GM19239 (cell line): ENCODE measurements at regions not wholly inside any gene's neighbourhood (a gene's known extent, or its start where the extent isn't known, plus 50 kb on each side); places are given as distances from the start of the nearest gene placed in this dataset.
"Not testable (repeated sequence)": the region's sequence is repeated elsewhere in the genome, so short reads cannot be mapped to it uniquely, and the experiment has no call there.

Experiments used
- DNase-seq: peaks from one replicate; pipeline ENCODE4 v3.0.0; 2011; ENCODE audit warnings: low spot score; ENCODE audit not compliant: insufficient read length
- FAIRE-seq: peaks from 2 replicates; lab custom pipeline; 2011; peaks lifted over from hg19 to GRCh38; lab: Jason Lieb, UNC

- DNase-seq (peak; percentile 72), FAIRE-seq (peak; percentile 85)
Measured at GRCh38 chr2:14903709-14904374, 271.3 kb downstream of the LRATD1 start.

DNA sequence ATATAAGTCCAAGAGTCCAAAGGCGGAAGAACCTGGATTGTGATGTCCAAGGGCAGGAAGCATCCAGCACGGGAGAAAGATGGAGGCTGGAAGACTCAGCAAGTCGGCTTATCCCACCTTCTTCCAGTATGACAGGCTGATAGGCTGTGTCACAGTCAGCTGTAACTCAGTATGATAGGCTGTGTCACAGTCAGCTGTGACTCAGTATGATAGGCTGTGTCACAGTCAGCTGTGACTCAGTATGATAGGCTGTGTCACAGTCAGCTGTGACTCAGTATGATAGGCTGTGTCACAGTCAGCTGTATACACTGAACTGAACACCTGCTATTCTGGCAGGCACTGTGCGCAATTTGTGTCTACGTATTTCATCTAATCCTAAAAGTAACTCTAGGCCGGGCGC is 271.9 kb downstream of the LRATD1 start:
- DNase-seq: not testable (repeated sequence)

GRCh38 chr2:14905571-14905970 is 273.1 kb downstream of the LRATD1 start:
- FAIRE-seq (no peak), DNase-seq (no peak)

More for the DNA sequence above, 271.9 kb downstream of the LRATD1 start:
- not testable (repeated sequence) for FAIRE-seq

DNA sequence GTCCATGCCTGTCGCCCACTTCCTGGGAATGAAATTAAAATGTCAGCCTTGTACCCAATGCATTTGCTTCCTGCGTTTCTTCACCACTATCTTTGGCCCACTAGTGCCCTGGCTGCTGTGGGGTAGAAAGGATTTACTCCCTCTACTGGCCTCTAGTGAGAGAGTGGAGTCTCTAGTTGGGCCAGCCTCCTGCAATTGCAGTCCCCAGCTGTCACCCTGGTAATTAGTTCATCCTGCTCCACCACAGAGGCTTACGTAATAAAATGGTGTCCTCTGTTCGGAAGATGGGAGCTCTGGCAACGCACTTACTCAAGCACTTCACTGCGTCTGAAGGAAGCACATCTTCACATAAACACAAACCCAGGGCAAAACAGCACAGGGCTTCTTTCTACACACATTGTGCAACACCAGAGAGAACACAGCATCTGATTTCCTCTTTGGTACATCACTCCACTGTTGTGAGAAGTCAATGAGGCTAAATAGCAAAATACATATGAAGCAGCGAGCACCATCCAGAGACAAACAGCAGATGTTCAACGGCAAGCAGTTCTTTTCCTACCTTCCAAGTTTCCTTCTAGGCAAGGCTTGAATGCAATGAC is 274.6 kb downstream of the LRATD1 start:
- FAIRE-seq (no peak), DNase-seq (no peak)

DNA sequence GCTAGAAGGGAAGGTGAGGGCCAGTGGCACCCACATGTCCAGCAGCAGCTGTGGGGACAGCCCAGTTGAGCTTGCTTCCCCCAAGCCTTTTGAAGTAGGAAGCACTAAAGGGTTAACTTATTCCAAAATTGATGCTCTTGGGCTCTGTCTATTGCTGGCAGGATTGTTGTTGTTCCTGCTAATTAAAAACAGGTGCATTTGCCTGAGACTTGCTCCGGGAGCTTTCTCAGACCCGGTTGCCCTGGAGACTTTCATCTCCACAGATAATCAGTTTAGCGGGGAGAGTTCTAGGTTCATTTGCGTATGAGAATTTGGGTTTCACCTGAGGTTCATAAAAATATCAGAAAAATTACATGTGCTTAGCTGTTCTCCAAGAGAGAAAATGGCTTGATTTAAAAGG is 277.3 kb downstream of the LRATD1 start:
- FAIRE-seq (no peak), DNase-seq (no peak)

DNA sequence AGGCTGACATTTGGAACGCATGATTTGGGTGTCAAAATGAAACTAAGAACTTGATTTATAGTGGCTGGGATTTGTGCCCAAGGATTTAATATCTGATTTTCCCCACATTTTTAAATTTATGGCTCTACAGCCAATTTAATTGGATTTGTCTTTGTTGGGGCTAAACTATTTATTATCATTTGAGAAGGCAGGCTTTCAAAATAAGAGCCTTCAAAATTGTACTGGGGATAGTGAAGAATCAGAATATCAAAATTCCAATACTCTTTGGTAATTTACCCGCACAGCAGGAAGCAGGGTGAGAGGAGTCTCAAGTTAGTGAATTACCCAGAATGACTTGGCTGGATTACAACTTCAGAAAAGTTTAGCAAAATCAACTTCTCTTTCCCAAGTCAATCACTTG is 278.1 kb downstream of the LRATD1 start:
- FAIRE-seq (no peak), DNase-seq (no peak)

GRCh38 chr2:14915983-14916382 is 283.5 kb downstream of the LRATD1 start:
- FAIRE-seq: no peak
- no peak for DNase-seq

DNA sequence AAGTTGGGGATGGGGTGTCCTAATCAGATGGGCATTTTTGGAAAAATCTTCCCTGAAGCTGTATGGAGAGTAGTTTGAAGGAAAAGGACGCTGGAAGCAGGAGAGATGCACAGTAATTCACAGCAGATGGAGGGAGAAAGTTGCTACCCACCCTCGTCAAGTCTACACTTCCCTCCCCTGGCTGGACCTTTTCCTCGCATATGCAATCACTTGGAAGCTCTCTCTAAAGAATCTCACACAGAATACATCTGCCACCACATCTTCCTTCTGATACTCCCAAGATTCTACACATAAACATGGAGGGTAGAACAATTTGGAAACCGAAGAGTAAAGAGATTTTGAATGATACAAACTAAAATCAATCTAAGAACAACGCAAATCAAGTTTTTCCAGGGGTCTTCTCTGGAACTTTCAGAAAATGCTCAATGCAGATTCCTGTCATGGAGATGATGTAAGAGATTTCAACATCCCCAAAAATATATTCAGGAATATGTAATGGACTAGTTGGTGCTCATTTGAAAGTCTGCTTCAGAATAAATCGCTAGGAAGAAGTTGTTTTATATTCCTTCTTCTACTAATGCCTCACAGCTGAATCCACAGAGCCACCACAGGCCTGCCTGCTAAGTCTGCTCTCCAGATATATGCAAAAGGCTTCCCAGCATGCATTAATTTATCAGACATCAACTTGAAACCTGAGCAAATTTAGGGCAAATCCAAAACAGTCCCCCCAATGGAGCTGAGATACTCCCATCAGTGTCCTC is 291.5 kb downstream of the LRATD1 start:
- FAIRE-seq: no peak

DNA sequence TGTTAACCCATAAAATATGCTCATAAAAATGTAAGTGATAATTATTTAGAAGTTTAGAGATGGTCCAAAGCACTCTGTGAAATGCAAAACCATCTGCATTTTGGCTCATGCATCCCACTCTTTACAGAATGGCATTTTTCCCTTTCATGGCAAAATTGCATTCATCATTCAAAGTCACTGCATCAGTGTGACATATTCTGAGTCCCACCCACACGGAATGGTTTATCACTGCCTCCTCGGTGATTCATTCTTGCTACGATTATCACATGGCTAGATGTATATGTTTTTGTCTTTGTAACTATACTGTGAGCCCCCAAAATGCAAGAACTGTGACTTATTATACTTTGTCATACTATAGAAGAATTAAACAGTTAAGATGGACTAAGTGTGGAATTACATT is 293.0 kb downstream of the LRATD1 start:
- DNase-seq (no peak), FAIRE-seq (no peak)

More for the DNA sequence above, 291.5 kb downstream of the LRATD1 start:
- DNase-seq: no peak

- FAIRE-seq: no peak
Measured at GRCh38 chr2:14927021-14927564, 294.6 kb downstream of the LRATD1 start.

DNA sequence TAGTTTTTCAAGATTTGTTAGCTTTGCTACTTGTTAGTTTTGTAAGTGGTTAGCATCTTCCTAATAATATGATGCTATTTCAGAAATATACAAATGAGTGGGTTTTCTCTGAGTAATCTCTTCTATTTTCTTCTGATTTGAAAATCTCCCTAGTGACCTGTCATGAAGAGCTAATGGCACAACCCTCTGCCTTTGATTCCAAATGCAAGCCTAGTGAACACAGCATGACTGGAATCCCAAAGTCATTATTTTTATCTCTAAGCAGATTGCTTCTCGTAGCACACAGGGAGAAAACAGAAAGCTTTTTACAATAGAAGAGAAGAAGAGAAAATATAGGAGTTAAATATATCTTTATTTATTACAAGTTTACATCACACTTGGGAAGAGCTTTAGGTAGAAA is 295.5 kb downstream of the LRATD1 start:
- FAIRE-seq: no peak
- DNase-seq: no peak

More at GRCh38 chr2:14927021-14927564, 294.6 kb downstream of the LRATD1 start:
- DNase-seq: no peak

DNA sequence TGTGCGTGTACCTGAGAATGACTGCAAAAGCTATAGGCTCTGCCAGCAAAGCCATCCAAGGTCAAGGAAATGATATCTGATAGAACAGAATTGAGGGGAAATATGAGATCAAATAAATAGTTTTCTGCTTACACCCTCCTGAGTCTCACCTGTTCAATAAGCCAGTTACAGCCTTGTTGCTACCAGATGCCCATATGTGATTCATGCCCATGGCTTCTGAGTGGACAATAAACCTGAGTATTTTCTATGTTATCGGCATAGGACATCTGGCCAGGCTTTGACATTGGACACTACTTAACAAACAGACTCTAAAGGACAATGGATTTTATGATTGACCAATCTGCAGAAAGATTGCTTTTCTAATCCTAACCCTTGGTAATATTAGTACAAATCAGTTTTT is 297.9 kb downstream of the LRATD1 start:
- no peak for FAIRE-seq

GRCh38 chr2:14932285-14932684 is 299.8 kb downstream of the LRATD1 start:
- DNase-seq (no peak), FAIRE-seq (no peak)

More for the DNA sequence above, 297.9 kb downstream of the LRATD1 start:
- DNase-seq: no peak

DNA sequence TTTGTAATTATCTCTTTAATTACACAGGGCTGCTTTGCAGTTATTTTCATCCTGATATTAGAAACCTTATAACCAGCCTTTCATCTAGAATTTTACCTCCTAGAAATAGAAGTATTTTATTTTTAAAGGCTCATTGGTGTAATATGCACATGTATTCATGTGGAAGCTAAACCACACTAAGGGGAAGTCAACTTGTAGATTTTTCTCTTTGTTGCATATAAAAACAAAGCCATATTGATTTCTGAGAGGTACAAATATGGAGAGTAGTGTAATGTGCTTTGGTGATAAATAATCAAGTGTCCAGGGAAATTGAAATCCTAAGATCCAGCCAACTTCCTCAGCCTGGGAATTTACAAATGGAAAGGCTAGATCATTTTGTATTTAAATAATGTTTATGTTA is 301.2 kb downstream of the LRATD1 start:
- no peak for DNase-seq
- FAIRE-seq: no peak

DNA sequence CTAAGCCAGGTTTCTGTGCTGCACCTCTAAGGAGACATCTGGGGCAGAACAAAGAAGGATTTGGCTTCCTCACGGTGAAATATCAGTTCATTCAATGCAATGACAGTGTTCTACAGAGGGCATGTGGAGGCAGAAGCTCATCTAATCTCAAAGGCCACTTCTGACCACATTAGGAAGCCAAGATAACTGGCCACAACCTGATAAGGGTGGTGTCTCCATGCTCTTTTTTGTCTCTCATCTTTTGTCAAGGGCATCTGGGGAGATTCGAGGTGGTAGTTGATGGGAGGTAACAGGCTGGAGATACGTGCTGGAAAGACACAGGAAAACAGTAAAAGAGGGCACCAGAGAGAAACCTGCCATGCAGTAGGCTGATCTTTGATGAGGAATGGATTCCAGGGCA is 303.9 kb downstream of the LRATD1 start:
- DNase-seq: no peak
- no peak for FAIRE-seq

DNA sequence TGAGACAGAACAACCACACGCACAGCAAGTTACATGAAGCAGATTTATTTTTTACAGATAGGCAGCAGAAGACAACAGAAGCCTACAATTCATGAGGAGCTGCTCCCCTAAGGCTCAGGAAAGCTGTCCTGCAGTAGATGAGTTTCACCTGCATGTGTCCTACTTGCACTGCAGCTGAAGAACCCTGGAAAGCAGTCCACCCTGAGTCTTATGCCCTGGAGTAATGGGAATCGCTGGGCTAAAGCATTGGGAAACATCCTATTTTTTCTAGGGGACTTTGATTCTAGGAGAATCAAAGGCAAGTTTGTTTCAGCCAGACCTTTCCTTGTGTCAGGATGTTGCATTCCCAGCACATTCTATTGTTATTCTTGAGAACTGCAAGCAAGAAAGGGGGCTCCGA is 304.8 kb downstream of the LRATD1 start:
- DNase-seq (no peak), FAIRE-seq (no peak)

GRCh38 chr2:14941151-14941631 is 308.7 kb downstream of the LRATD1 start:
- FAIRE-seq (no peak), DNase-seq (no peak)

DNA sequence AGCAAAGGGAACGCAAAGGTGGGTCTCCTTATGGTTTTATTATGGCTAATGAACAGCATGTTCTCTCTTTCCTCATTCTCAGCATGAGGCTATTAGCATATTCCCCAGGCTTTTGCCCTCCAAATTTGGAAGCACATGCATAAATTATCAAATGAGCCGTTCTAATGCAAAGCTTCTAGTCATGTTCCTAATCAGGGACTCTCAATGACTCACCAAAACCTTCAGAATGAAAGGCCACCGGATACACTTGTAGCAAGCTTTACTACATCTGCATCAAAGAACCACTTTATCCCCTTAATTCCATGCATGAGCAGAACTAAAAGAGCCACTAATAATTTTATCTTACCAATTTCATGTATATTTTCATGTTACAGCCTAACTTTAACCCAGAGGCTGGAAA is 310.5 kb downstream of the LRATD1 start:
- FAIRE-seq: no peak
- no peak for DNase-seq

DNA sequence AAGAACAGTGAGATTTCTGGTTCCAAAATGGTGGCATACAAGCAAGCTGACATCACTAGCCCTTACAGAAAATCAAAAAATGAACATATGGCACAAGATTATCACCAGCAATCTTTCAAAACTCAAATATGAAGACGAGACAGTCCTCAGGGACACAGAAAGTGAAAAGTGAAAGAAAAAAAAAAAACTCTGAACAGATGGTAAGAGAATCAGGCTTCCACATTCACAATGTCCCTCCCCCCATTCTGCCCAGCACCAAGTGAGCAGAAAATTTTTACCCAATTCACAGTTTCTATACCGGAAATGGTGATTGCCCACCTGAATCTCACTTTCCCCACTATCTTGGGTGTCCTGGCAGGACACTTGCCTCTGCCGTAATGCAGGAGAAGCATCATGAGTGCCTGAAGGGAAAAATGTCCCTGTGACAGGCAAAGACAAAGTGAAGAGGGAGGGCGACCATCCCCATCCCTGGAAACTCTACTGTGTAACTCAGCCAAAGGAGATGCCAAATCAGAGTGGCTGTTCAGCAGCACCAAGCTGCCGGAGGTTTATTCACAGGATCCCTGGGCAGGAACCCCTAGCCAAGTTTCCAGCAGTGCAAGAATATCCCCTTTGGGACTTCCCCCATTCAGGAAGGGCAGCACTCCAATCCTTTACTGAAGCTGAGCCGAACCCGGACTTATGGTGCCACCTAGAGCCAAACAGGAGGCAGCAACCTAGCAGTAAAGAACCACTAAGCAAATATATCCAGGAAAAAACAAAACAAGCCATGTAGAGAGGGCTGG is 312.2 kb downstream of the LRATD1 start:
- FAIRE-seq (no peak), DNase-seq (no peak)
